Activated naive CD8-positive, alpha-beta T cell treated with anti-CD3 and anti-CD28 coated beads, Interleukin-2, amount 10 ng/mL, durations not matched to agents 7 days and 5 days (primary cell): ENCODE measurements at regions not wholly inside any gene's neighbourhood (a gene's known extent, or its start where the extent isn't known, plus 50 kb on each side); places are given as distances from the start of the nearest gene placed in this dataset.

Source experiments
- ATAC-seq: fragments of 150-1000 bp; cut with Tn5 transposase; one replicate; pipeline ENCODE4 v1.10.0; 2021; ENCODE audit warnings: low read depth, moderate library complexity
- POLR2A ChIA-PET: fragments of 350-600 bp; sonication (Branson Sonifier 250); formaldehyde crosslinking; loops from one replicate; lab custom pipeline; 2021; ENCODE audit warnings: antibody characterized with exemption; lab: Charles Lee
- DNase-seq: peaks from one replicate; pipeline ENCODE4 v3.0.0; 2021
- H3K27ac Mint-ChIP-seq: one replicate; pipeline ENCODE4 v1.8.0; 2022; ENCODE audit warnings: mild to moderate bottlenecking, mixed read lengths
- H3K27me3 Mint-ChIP-seq: one replicate; pipeline ENCODE4 v1.8.0; 2022; ENCODE audit warnings: mild to moderate bottlenecking, moderate library complexity, mixed read lengths
- H3K36me3 Mint-ChIP-seq: one replicate; pipeline ENCODE4 v1.8.0; 2021; ENCODE audit warnings: mild to moderate bottlenecking, mixed read lengths
- H3K4me1 Mint-ChIP-seq: one replicate; pipeline ENCODE4 v1.8.0; 2021; ENCODE audit warnings: mixed read lengths
- H3K4me3 Mint-ChIP-seq: one replicate; pipeline ENCODE4 v1.8.0; 2022; ENCODE audit warnings: mild to moderate bottlenecking, moderate library complexity, mixed read lengths
- H3K9me3 Mint-ChIP-seq: one replicate; pipeline ENCODE4 v1.8.0; 2021; ENCODE audit warnings: mixed read lengths

DNA sequence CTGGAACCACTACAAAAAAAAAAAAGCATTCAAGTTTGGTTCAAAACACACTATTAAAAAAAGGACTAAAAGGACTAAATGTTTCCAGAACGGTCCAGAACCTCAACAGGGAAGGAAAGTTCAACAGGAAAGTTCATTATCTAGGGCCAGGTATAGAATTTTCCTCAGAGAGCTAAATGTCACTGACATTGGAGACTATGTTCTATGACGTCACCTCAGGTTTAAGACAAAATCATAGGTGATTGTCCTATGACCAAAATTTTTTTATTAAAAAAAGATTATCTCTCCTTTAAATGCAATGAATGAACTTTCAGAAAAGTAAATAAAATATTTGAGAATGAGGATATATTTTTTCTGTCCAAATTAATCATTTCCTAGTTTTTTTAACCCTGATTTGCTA lies 746.7 kb upstream of the USP15 start:
- no peaks in the 10 kb centered on the region for H3K36me3 Mint-ChIP-seq
- ATAC-seq (no peak), DNase-seq (no peak)
- H3K9me3 Mint-ChIP-seq = no peaks in the 10 kb centered on the region
- no peaks in the 10 kb centered on the region for H3K27me3 Mint-ChIP-seq
- H3K4me1 Mint-ChIP-seq = no peaks in the 10 kb centered on the region
- POLR2A ChIA-PET = no interaction called here
- no peak overlapping the region for H3K4me3 Mint-ChIP-seq
- no peak overlapping the region for H3K27ac Mint-ChIP-seq

DNA sequence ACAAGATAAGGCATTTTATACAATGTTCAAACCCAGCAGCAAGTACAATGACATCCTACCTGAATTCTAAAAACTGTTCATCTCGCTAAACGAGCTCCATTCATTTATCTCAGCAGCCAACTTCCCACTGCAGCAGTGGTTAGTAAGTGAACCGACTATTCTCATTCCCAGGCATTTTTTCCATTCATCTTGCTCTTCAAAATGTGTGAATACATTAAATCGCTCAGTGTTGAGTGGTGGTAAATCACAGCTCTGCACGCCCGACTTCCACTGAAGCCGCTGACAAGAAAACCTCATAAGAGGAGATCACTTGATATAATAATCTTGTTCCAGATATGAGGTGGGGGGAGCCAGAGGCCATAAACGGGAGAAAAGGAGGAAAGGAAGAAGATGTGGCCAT lies 746.2 kb upstream of the USP15 start:
- no peak overlapping the region for H3K4me3 Mint-ChIP-seq
- no peaks in the 10 kb centered on the region for H3K27me3 Mint-ChIP-seq
- no peak overlapping the region for H3K27ac Mint-ChIP-seq
- no peaks in the 10 kb centered on the region for H3K9me3 Mint-ChIP-seq
- ATAC-seq (no peak), DNase-seq (no peak)
- H3K4me1 Mint-ChIP-seq = no peaks in the 10 kb centered on the region
- H3K36me3 Mint-ChIP-seq = no peaks in the 10 kb centered on the region
- POLR2A ChIA-PET = no interaction called here

DNA sequence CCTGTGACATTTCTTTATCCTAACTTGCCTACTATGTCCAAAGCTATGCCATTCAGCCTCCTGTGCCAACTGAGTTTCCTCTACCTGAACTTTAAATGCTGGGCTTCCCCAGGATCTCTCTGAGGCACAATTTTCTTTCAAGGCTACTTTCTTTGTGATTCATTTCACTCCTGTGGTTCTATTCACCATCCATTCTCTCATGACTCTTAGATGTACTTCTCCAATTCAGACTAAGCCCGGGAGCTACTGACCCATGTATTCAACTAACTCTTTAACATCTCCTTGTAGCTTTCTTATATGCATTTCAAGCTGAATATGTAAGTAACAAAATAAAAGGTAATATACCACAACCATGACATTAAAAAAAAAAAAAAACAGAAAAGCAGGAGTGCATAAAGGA lies 738.9 kb upstream of the USP15 start:
- Mint-ChIP-seq H3K9me3 (no peaks in the 10 kb centered on the region), H3K27ac (no peak overlapping the region), H3K4me1 (no peaks in the 10 kb centered on the region), H3K27me3 (no peaks in the 10 kb centered on the region), H3K36me3 (no peaks in the 10 kb centered on the region), H3K4me3 (no peak overlapping the region)
- ATAC-seq (no peak), DNase-seq (no peak)
- POLR2A ChIA-PET = no interaction called here

DNA sequence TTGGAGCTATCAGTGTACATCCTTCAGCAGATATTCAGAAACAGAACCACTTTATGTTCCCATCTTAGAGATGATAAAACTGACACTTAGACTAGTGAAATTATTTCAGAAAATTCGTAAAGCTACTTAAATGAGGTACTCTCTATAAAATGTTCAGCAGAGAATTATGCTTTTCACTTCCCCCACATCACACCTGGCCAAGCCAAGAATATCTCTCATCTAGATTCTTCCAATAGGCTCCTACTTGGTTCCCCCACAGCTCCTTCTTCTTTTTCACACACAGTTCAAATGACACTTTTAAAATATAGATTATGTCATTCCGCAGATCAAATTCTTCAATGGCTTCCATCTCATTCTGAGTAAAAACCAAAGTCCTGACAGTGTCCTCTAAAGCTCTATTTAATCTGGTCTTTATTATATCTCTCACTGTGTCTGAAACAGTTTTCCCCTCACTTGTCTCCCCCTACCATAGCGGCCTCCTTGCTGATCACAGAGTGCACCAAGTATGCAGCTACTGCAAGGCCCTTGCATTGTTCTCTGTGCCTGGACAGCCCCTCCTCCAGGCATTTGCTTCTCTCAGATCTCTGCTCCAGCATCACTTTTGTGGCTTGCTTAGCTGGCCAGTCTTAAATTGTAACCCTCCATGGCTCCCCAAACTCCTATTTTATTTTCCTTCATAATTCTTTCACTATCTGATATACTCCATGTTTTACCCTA lies 736.8 kb upstream of the USP15 start:
- no peaks in the 10 kb centered on the region for H3K4me1 Mint-ChIP-seq
- H3K27ac Mint-ChIP-seq = no peak overlapping the region
- POLR2A ChIA-PET = no interaction called here
- no peaks in the 10 kb centered on the region for H3K36me3 Mint-ChIP-seq
- H3K9me3 Mint-ChIP-seq = no peaks in the 10 kb centered on the region
- no peaks in the 10 kb centered on the region for H3K27me3 Mint-ChIP-seq
- H3K4me3 Mint-ChIP-seq = no peak overlapping the region
- ATAC-seq (no peak), DNase-seq (no peak)

DNA sequence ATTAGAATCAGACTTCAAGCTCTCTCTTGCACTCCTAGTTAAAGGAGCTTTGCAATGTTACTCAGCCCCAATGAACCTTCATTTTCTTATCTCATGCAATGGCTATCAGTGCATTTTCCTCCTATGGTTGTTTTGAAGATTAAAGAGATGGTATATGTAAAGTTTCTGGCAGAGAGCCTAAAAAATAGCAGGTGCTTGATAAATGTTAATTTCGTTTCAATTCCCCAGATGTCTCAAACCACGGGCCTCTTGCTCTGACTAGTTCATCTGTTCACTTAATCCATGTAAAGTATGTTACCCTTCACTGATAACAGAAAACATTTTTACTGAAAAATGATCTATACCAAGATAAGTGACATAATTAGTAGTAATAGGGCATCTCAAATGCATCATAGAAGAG lies 735.4 kb upstream of the USP15 start:
- Mint-ChIP-seq H3K36me3 (no peaks in the 10 kb centered on the region), H3K9me3 (no peaks in the 10 kb centered on the region), H3K27me3 (no peaks in the 10 kb centered on the region), H3K4me3 (no peak overlapping the region), H3K4me1 (no peaks in the 10 kb centered on the region), H3K27ac (no peak overlapping the region)
- ATAC-seq (no peak), DNase-seq (no peak)
- POLR2A ChIA-PET = no interaction called here

DNA sequence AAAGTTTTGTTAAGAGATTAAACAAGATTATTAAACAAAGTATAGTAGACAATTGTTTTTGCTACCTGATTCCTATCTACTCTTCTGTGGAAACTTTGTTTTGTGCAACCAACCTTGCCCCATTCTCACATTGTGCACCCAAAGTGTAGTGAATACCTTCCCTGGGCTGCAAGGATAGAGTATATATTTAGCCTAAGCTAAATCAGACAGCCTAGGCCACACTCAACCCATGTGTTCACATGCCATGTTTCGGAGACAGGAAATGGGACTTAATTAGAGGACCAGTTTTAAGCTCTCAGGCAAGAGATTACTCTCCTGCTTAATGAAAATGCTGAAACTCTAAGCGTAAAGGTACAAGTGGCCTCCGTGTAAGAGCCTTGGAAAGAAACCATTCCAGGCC lies 734.9 kb upstream of the USP15 start:
- POLR2A ChIA-PET = no interaction called here
- Mint-ChIP-seq H3K27me3 (no peaks in the 10 kb centered on the region), H3K9me3 (no peaks in the 10 kb centered on the region), H3K36me3 (no peaks in the 10 kb centered on the region), H3K4me1 (no peaks in the 10 kb centered on the region), H3K27ac (no peak overlapping the region), H3K4me3 (no peak overlapping the region)
- no peak for DNase-seq
- ATAC-seq = no peak

DNA sequence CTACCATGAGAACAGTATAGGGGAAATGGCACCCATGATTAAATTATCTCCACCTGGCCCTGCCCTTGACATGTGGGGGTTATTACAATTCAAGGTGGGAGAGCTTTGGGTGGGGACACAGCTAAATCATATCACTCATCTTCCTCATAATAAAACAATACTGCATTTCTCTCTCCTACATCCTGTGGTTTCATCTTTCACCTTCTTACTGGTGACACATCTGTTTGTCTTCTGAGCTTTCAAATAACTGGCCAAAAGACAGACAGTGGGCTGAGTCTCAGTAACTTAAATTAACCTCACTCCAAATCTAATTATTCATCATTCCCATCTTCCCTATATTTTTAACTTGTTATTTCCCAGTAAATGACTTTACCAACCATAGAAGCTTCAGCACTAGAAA lies 729.7 kb upstream of the USP15 start:
- Mint-ChIP-seq H3K4me3 (no peak overlapping the region), H3K27ac (no peak overlapping the region), H3K4me1 (no peaks in the 10 kb centered on the region), H3K9me3 (no peaks in the 10 kb centered on the region), H3K36me3 (no peaks in the 10 kb centered on the region), H3K27me3 (no peaks in the 10 kb centered on the region)
- POLR2A ChIA-PET = no interaction called here
- DNase-seq = no peak
- ATAC-seq = no peak

DNA sequence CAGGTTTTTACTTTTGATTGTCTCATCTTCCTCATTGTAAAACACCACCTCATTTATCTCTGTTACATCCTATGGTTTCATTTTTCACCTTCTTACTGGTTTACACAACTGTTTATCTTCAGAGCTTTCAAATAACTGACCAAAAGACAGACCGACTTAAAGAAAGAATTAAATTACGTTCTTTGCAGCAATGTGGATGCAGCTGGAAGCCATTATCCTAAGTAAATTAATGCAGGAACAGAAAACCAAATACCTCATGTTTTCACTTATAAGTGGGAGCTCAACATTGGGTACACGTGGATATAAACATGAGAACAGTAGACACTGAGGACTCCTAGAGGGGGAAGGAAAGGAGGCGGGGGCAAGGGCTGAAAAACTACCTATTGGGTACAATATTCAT lies 729.0 kb upstream of the USP15 start:
- H3K4me1 Mint-ChIP-seq = no peaks in the 10 kb centered on the region
- H3K4me3 Mint-ChIP-seq = no peak overlapping the region
- DNase-seq (no peak), ATAC-seq (no peak)
- H3K9me3 Mint-ChIP-seq = no peaks in the 10 kb centered on the region
- H3K36me3 Mint-ChIP-seq = no peaks in the 10 kb centered on the region
- H3K27me3 Mint-ChIP-seq = no peaks in the 10 kb centered on the region
- no peak overlapping the region for H3K27ac Mint-ChIP-seq
- POLR2A ChIA-PET = no interaction called here

DNA sequence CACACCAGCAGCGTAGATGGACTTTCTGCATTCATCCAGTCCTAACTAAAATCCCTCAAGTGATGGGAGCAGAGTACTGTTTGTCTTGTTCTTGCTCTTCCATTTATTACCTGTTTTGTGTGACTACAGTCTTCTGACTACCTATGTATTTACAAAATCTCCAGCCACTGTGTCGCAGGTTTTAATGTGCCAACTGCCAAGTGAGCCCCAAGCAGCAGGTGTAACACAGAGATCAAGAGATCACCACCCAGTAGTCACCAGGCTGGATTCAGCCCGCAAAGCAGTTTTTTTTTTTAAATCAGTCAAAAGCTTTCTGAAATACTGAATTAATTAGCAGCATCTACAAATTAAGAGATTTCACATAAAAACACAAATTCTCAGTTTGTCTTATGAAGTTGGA lies 724.1 kb upstream of the USP15 start:
- Mint-ChIP-seq H3K27me3 (no peaks in the 10 kb centered on the region), H3K4me1 (no peaks in the 10 kb centered on the region), H3K27ac (no peak overlapping the region), H3K36me3 (no peaks in the 10 kb centered on the region), H3K9me3 (no peaks in the 10 kb centered on the region), H3K4me3 (no peak overlapping the region)
- DNase-seq = no peak
- ATAC-seq = no peak
- POLR2A ChIA-PET = no interaction called here

DNA sequence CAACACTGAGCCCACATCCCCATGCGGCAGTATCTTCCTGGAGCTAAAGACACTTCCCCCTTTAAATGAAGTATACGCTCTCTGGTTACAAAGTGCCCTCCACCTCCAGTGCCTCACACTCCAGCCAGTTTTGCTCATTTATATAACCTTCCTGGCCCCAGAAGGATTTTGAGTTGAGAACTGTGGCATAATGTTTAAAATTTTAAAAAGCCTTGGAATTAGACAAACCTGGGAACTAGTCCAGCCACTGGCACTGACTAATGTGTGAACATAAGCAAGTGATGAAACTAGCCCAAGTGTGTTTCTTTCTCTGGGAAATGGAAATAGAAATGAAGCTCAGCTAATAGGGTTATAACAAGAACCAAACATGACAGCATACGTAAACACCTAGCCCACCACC lies 723.7 kb upstream of the USP15 start:
- Mint-ChIP-seq H3K27me3 (no peaks in the 10 kb centered on the region), H3K4me3 (no peak overlapping the region), H3K27ac (no peak overlapping the region), H3K36me3 (no peaks in the 10 kb centered on the region), H3K4me1 (no peaks in the 10 kb centered on the region), H3K9me3 (no peaks in the 10 kb centered on the region)
- no peak for ATAC-seq
- POLR2A ChIA-PET = no interaction called here
- DNase-seq = no peak

DNA sequence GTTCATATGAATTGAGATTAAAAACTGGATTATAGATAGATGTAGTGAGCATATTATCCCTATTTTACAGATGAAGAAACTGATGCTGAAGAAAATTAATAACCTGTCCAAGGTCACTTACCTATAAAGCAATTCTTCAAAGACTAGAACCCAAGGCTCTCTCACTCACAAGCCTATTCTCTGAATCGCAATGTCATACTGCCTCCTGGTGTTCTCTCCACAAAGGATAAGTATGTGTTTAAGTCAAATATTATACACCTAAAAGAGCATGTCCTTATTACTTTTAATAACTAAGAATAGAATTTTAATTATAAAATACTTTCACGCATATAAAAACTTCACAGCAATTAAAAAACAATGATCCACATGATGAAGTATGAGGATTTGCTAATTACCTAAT lies 721.3 kb upstream of the USP15 start:
- H3K27ac Mint-ChIP-seq = no peak overlapping the region

DNA sequence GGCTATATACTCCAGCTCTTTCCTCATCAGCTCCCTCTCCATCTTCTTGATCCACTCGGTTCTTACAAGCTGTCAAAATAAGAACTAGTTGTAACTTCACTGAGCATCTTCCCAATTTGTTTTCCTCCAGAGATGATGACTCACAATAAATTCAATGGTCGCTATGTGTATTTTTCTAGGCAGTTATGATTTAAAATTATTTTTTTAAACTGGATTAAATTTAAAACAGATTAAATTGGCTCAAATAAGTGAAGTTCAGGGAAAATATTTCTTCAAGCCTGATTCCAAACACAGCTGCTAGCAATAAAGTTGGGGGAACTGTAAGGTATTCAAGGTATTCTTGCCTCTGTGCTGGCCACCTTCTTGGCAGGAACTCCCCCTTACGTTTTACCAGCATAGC lies 717.7 kb upstream of the USP15 start:
- POLR2A ChIA-PET = no interaction called here
- H3K4me1 Mint-ChIP-seq = no peaks in the 10 kb centered on the region
- H3K36me3 Mint-ChIP-seq = no peaks in the 10 kb centered on the region
- no peaks in the 10 kb centered on the region for H3K27me3 Mint-ChIP-seq
- DNase-seq (no peak), ATAC-seq (no peak)
- no peak overlapping the region for H3K27ac Mint-ChIP-seq
- H3K9me3 Mint-ChIP-seq = no peaks in the 10 kb centered on the region
- H3K4me3 Mint-ChIP-seq = no peak overlapping the region

More for the DNA sequence above, 721.3 kb upstream of the USP15 start:
- Mint-ChIP-seq H3K9me3 (no peaks in the 10 kb centered on the region), H3K4me1 (no peaks in the 10 kb centered on the region), H3K36me3 (no peaks in the 10 kb centered on the region), H3K27me3 (no peaks in the 10 kb centered on the region), H3K4me3 (no peak overlapping the region)
- POLR2A ChIA-PET = no interaction called here
- DNase-seq = no peak
- no peak for ATAC-seq

DNA sequence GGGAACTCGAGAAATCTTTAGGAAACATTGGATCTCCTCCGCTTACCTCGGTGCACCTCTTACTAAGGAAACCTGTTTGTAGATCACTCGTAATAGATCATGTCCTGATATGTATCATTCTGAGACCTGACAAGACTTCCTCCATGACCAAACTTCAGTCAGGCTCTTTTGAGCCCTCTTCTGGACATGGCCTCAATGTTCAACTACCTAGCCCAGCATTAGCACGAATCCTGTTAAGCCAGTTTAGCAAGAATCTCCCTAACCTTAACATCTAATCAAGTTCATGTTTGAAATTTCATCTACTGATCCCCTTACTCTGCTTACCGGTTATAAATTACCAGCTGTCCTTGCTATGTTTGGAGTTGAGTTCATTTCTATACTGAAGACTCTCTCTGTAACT lies 713.9 kb upstream of the USP15 start:
- no peak overlapping the region for H3K4me3 Mint-ChIP-seq
- no peak for ATAC-seq
- H3K9me3 Mint-ChIP-seq = no peaks in the 10 kb centered on the region
- no peak for DNase-seq
- no peaks in the 10 kb centered on the region for H3K27me3 Mint-ChIP-seq
- no peaks in the 10 kb centered on the region for H3K4me1 Mint-ChIP-seq
- no peaks in the 10 kb centered on the region for H3K36me3 Mint-ChIP-seq
- H3K27ac Mint-ChIP-seq = no peak overlapping the region
- POLR2A ChIA-PET = no interaction called here

DNA sequence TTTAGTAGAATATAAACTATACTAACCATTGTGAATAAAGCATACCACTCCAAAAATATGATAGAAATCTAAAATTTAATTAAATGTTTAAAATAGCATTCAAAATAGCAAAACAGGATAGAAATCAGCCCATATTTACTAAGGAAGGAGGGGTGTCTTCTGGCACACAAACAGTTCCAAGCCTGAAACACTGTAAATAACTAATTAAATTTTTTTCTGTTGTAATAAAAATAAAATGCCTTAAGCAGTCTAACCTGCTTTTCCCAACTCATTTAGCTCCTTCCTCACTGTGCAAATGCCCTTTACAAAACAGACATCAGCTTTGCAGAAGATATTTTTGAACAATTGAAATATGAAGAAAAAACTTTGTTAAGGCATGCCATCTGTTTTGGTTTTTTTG lies 707.1 kb upstream of the USP15 start:
- Mint-ChIP-seq H3K27ac (no peak overlapping the region), H3K36me3 (no peaks in the 10 kb centered on the region), H3K27me3 (no peaks in the 10 kb centered on the region), H3K4me3 (no peak overlapping the region), H3K9me3 (no peaks in the 10 kb centered on the region), H3K4me1 (no peaks in the 10 kb centered on the region)
- POLR2A ChIA-PET = no interaction called here
- DNase-seq (no peak), ATAC-seq (no peak)
